ENCODE measurements at regions not wholly inside any gene's neighbourhood (a gene's known extent, or its start where the extent isn't known, plus 50 kb on each side); places are given as distances from the start of the nearest gene placed in this dataset.

- 0 out of 2 replicates have a peak, but pooled peaks have one; percentile 27 for TF ChIP-seq ZXDB (tag by site-specific recombination; IDR thresholded peaks at IDR 0.05)
- 0 out of 2 replicates have a peak, but pooled peaks have one; percentile 7 for TF ChIP-seq PRDM6 (tag by site-specific recombination; IDR thresholded peaks at IDR 0.05)
- TF ChIP-seq ZNF544 (tag by site-specific recombination; IDR thresholded peaks at IDR 0.05) = no peak
- no peak for TF ChIP-seq ZBTB10 (tag by site-specific recombination; IDR thresholded peaks at IDR 0.05)
- TF ChIP-seq ZNF211 (tag by site-specific recombination; IDR thresholded peaks at IDR 0.05; ENCODE audit: low read depth) = no peak
- Histone ChIP-seq H3K36me3 (ENCODE audit: control insufficient read depth in 2 of 2, insufficient read depth in 1 of 2, low read length in 2 of 2) (no peaks in the 10 kb centered on the region), H3K9me3 (ENCODE audit: control insufficient read depth, insufficient read depth, low read depth, low read length) (no peaks in the 10 kb centered on the region), H3K4me1 (ENCODE audit: control insufficient read depth, insufficient read depth, low read length) (peaks cover 28% of the 10 kb centered on the region), H3K4me3 (ENCODE audit: low read depth, low read length) (no peak overlapping the region), H3K27ac (ENCODE audit: extremely low read depth, low read depth, low read length) (peak overlapping the region; percentile 20; the same call in 1 of the 2 replicates)
- POLR2A ChIA-PET = interaction anchor here (0.7 kb wide), 1 partner anchor 106 kb away, joined by 3 read pairs; no protein-coding TSS in a partner anchor
- CTCF ChIA-PET = interaction anchor here (0.6 to 1.2 kb wide), 2 partner anchors 29 to 103 kb away, joined by 3 to 6 read pairs; no protein-coding TSS in a partner anchor
These were observed 72.8 kb downstream of the CD83 start for GRCh38 chr6:14190191-14190928.

GRCh38 chr6:14190929-14191224 is 73.3 kb downstream of the CD83 start:
- Histone ChIP-seq H3K4me3 (ENCODE audit: low read depth, low read length) (no peak overlapping the region), H3K27ac (ENCODE audit: extremely low read depth, low read depth, low read length) (no peak overlapping the region), H3K36me3 (ENCODE audit: control insufficient read depth in 2 of 2, insufficient read depth in 1 of 2, low read length in 2 of 2) (no peaks in the 10 kb centered on the region), H3K4me1 (ENCODE audit: control insufficient read depth, insufficient read depth, low read length) (peaks cover 28% of the 10 kb centered on the region), H3K9me3 (ENCODE audit: control insufficient read depth, insufficient read depth, low read depth, low read length) (no peaks in the 10 kb centered on the region)
- TF ChIP-seq KLF8 (tag by site-specific recombination; IDR thresholded peaks at IDR 0.05) (no peak), ZNF629 (tag by site-specific recombination; IDR thresholded peaks at IDR 0.05) (no peak), ZNF404 (tag by site-specific recombination; IDR thresholded peaks at IDR 0.05) (no peak), ZNF239 (tag by site-specific recombination; IDR thresholded peaks at IDR 0.05) (no peak), ZNF561 (tag by site-specific recombination; IDR thresholded peaks at IDR 0.05; ENCODE audit: borderline replicate concordance) (no peak), SALL2 (tag by site-specific recombination; IDR thresholded peaks at IDR 0.05; ENCODE audit: borderline replicate concordance) (no peak), ZSCAN5A (tag by site-specific recombination; IDR thresholded peaks at IDR 0.05) (no peak), ZNF354C (tag by site-specific recombination; IDR thresholded peaks at IDR 0.05; ENCODE audit: borderline replicate concordance, low read depth) (no peak), ZFP69B (tag by site-specific recombination; IDR thresholded peaks at IDR 0.05) (no peak), ZNF624 (tag by site-specific recombination; IDR thresholded peaks at IDR 0.05) (no peak), ZNF146 (tag by site-specific recombination; IDR thresholded peaks at IDR 0.05) (no peak), HOXA7 (CRISPR knock-in tag; IDR thresholded peaks at IDR 0.05; ENCODE audit: borderline replicate concordance) (no peak), PRDM4 (tag by site-specific recombination; IDR thresholded peaks at IDR 0.05) (no peak), ZNF837 (tag by site-specific recombination; IDR thresholded peaks at IDR 0.05) (no peak), SP7 (tag by site-specific recombination; IDR thresholded peaks at IDR 0.05) (no peak), ZNF211 (tag by site-specific recombination; IDR thresholded peaks at IDR 0.05; ENCODE audit: low read depth) (no peak), ZNF530 (tag by site-specific recombination; IDR thresholded peaks at IDR 0.05; ENCODE audit: low read depth) (no peak), ZNF214 (tag by site-specific recombination; IDR thresholded peaks at IDR 0.05; ENCODE audit: borderline replicate concordance) (no peak)
- POLR2A ChIA-PET = interaction anchor here (0.7 kb wide), 1 partner anchor 106 kb away, joined by 3 read pairs; no protein-coding TSS in a partner anchor
- CTCF ChIA-PET = interaction anchor here (0.6 to 1.2 kb wide), 2 partner anchors 29 to 103 kb away, joined by 3 to 6 read pairs; no protein-coding TSS in a partner anchor
